ENCODE measurements at regions not wholly inside any gene's neighbourhood (a gene's known extent, or its start where the extent isn't known, plus 50 kb on each side); places are given as distances from the start of the nearest gene placed in this dataset.
A peak's percentile ranks its signal among the peaks of the same experiment; 100 is the strongest.
"Not testable (repeated sequence)": the region's sequence is repeated elsewhere in the genome, so short reads cannot be mapped to it uniquely, and the experiment has no call there.

- Mint-ChIP-seq H3K27ac (no peak overlapping the region), H3K9me3 (peaks cover 14 to 15% of the 10 kb centered on the region in 2 donors), H3K36me3 (no peaks in the 10 kb centered on the region)
- DNase-seq (ENCODE audit: low spot score in 2 of 2) = no peak
- ATAC-seq = no peak
Observed at GRCh38 chr11:24267014-24267413, 229.8 kb upstream of the LUZP2 start.

GRCh38 chr11:24271798-24272197 lies 225.1 kb upstream of the LUZP2 start:
- Mint-ChIP-seq H3K27ac (no peak overlapping the region), H3K36me3 (no peaks in the 10 kb centered on the region), H3K9me3 (peaks cover 14 to 28% of the 10 kb centered on the region in 2 donors)
- no peak for ATAC-seq
- DNase-seq (ENCODE audit: low spot score in 2 of 2) = no peak

- ATAC-seq, H3K27ac Mint-ChIP-seq, H3K36me3 Mint-ChIP-seq: not testable (repeated sequence)
- peak in 1 of 2 donors; percentile 44 for DNase-seq (ENCODE audit: low spot score in 2 of 2)
- H3K9me3 Mint-ChIP-seq = peaks cover 17 to 24% of the 10 kb centered on the region in 2 donors
Observed at GRCh38 chr11:24274214-24274781, 222.6 kb upstream of the LUZP2 start.

GRCh38 chr11:24286238-24286637 lies 210.6 kb upstream of the LUZP2 start:
- Mint-ChIP-seq H3K9me3 (peaks cover 37% of the 10 kb centered on the region in 2 donors), H3K27ac (no peak overlapping the region), H3K36me3 (peaks cover 0 to 12% of the 10 kb centered on the region in 2 donors)
- ATAC-seq = no peak
- DNase-seq (ENCODE audit: low spot score in 2 of 2) = no peak

- H3K36me3 Mint-ChIP-seq = peaks cover 0 to 4% of the 10 kb centered on the region in 2 donors
- peaks cover 35 to 38% of the 10 kb centered on the region in 2 donors for H3K9me3 Mint-ChIP-seq
- DNase-seq (ENCODE audit: low spot score in 2 of 2) (no peak), ATAC-seq (no peak)
- no peak overlapping the region for H3K27ac Mint-ChIP-seq
Observed at GRCh38 chr11:24289301-24289700, 207.6 kb upstream of the LUZP2 start.

GRCh38 chr11:24293964-24294363 lies 202.9 kb upstream of the LUZP2 start:
- Mint-ChIP-seq H3K36me3 (no peaks in the 10 kb centered on the region), H3K9me3 (peaks cover 11 to 21% of the 10 kb centered on the region in 2 donors), H3K27ac (no peak overlapping the region)
- ATAC-seq = no peak
- DNase-seq (ENCODE audit: low spot score in 2 of 2) = no peak

- no peak for ATAC-seq
- no peak overlapping the region for H3K27ac Mint-ChIP-seq
- DNase-seq (ENCODE audit: low spot score in 2 of 2) = no peak
- peaks cover 15 to 26% of the 10 kb centered on the region in 2 donors for H3K9me3 Mint-ChIP-seq
- no peaks in the 10 kb centered on the region for H3K36me3 Mint-ChIP-seq
Observed at GRCh38 chr11:24295360-24295759, 201.5 kb upstream of the LUZP2 start.

GRCh38 chr11:24297461-24297860 lies 199.4 kb upstream of the LUZP2 start:
- no peak for DNase-seq (ENCODE audit: low spot score in 2 of 2)
- no peak overlapping the region for H3K27ac Mint-ChIP-seq
- H3K9me3 Mint-ChIP-seq = peaks cover 20 to 30% of the 10 kb centered on the region in 2 donors
- H3K36me3 Mint-ChIP-seq = no peaks in the 10 kb centered on the region
- no peak for ATAC-seq

- H3K36me3 Mint-ChIP-seq = no peaks in the 10 kb centered on the region
- no peak for ATAC-seq
- peaks cover 18 to 23% of the 10 kb centered on the region in 2 donors for H3K9me3 Mint-ChIP-seq
- no peak for DNase-seq (ENCODE audit: low spot score in 2 of 2)
- H3K27ac Mint-ChIP-seq = no peak overlapping the region
Observed at GRCh38 chr11:24298146-24298545, 198.7 kb upstream of the LUZP2 start.

- Mint-ChIP-seq H3K9me3 (peaks cover 15 to 16% of the 10 kb centered on the region in 2 donors), H3K27ac (no peak overlapping the region), H3K36me3 (peaks cover 0 to 5% of the 10 kb centered on the region in 2 donors)
- DNase-seq (ENCODE audit: low spot score in 2 of 2) (no peak), ATAC-seq (no peak)
Observed at GRCh38 chr11:24311974-24312373, 184.9 kb upstream of the LUZP2 start.

- no peak overlapping the region for H3K27ac Mint-ChIP-seq
- peaks cover 18 to 23% of the 10 kb centered on the region in 2 donors for H3K9me3 Mint-ChIP-seq
- ATAC-seq (no peak), DNase-seq (ENCODE audit: low spot score in 2 of 2) (no peak)
- peaks cover 0 to 5% of the 10 kb centered on the region in 2 donors for H3K36me3 Mint-ChIP-seq
Observed at GRCh38 chr11:24312464-24313238, 184.2 kb upstream of the LUZP2 start.

GRCh38 chr11:24321229-24321628 lies 175.6 kb upstream of the LUZP2 start:
- peaks cover 15 to 28% of the 10 kb centered on the region in 2 donors for H3K9me3 Mint-ChIP-seq
- H3K36me3 Mint-ChIP-seq = no peaks in the 10 kb centered on the region
- no peak for ATAC-seq
- DNase-seq (ENCODE audit: low spot score in 2 of 2) = no peak
- H3K27ac Mint-ChIP-seq = no peak overlapping the region

GRCh38 chr11:24324211-24324610 lies 172.6 kb upstream of the LUZP2 start:
- H3K9me3 Mint-ChIP-seq = peaks cover 0 to 12% of the 10 kb centered on the region in 2 donors
- H3K36me3 Mint-ChIP-seq = no peaks in the 10 kb centered on the region
- no peak overlapping the region for H3K27ac Mint-ChIP-seq
- DNase-seq (ENCODE audit: low spot score in 2 of 2) (no peak), ATAC-seq (no peak)

GRCh38 chr11:24344222-24344621 lies 152.6 kb upstream of the LUZP2 start:
- DNase-seq (ENCODE audit: low spot score in 2 of 2) = no peak

GRCh38 chr11:24348908-24349307 lies 147.9 kb upstream of the LUZP2 start:
- Mint-ChIP-seq H3K9me3 (peaks cover 0 to 4% of the 10 kb centered on the region in 2 donors), H3K36me3 (no peaks in the 10 kb centered on the region), H3K27ac (no peak overlapping the region)
- ATAC-seq = no peak
- no peak for DNase-seq (ENCODE audit: low spot score in 2 of 2)

More at GRCh38 chr11:24344222-24344621, 152.6 kb upstream of the LUZP2 start:
- Mint-ChIP-seq H3K36me3 (no peaks in the 10 kb centered on the region), H3K27ac (no peak overlapping the region), H3K9me3 (peaks cover 0 to 4% of the 10 kb centered on the region in 2 donors)
- no peak for ATAC-seq

- ATAC-seq (no peak), DNase-seq (ENCODE audit: low spot score in 2 of 2) (no peak)
- Mint-ChIP-seq H3K9me3 (peaks cover 0 to 4% of the 10 kb centered on the region in 2 donors), H3K27ac (no peak overlapping the region), H3K36me3 (no peaks in the 10 kb centered on the region)
Observed at GRCh38 chr11:24351179-24351578, 145.7 kb upstream of the LUZP2 start.

- Mint-ChIP-seq H3K36me3 (no peaks in the 10 kb centered on the region), H3K9me3 (peaks cover 4 to 5% of the 10 kb centered on the region in 2 donors), H3K27ac (no peak overlapping the region)
- DNase-seq (ENCODE audit: low spot score in 2 of 2) = no peak
- no peak for ATAC-seq
Observed at GRCh38 chr11:24356501-24356900, 140.4 kb upstream of the LUZP2 start.

Data from activated naive CD4-positive, alpha-beta T cell treated with anti-CD3 and anti-CD28 coated beads, Interleukin-2, amount 50 U/mL, for 72 hours (primary cell).